K562 (cell line): ENCODE measurements at regions not wholly inside any gene's neighbourhood (a gene's known extent, or its start where the extent isn't known, plus 50 kb on each side); places are given as distances from the start of the nearest gene placed in this dataset.

Source experiments
- ATAC-seq: fragments of 200-7000 bp; cut with Tn5 transposase; 3 replicates; pipeline ENCODE4 v1.9.1; 2020; ENCODE audit warnings: moderate library complexity
- BruUV-seq: library from RNA; stranded (reverse); fragments of 400-500 nt; replicated peaks from 2 replicates; lab custom pipeline; 2021; lab: Mats Ljungman, UMichigan
- CTCF ChIA-PET: fragments of 300-600 bp; formaldehyde crosslinking; extraction: SDS; loops from one replicate; lab custom pipeline; 2021; ENCODE audit warnings: low intra/inter-chr PET ratio; lab: Yijun Ruan, JAX
- POLR2A ChIA-PET: fragments of 300-600, 350-650 bp; sonication (Branson Sonifier 250); formaldehyde crosslinking; extraction: SDS; loops from one replicate; lab custom pipeline; 2021; ENCODE audit warnings: antibody characterized with exemption, inconsistent platforms; lab: Yijun Ruan, JAX
- DNase-seq, 4 experiments: peaks; one replicate each; pipeline versions ENCODE4 v3.0.0 to v3.0.0-alpha.2; 2011 to 2018; ENCODE audit warnings: low spot score in 3 of 4, mixed read lengths in 3 of 4; ENCODE audit errors: extremely low read depth in 1 of 4
- FAIRE-seq: peaks from 2 replicates; lab custom pipeline; 2011; peaks lifted over from hg19 to GRCh38; lab: Jason Lieb, UNC
- H2AFZ ChIP-seq: 2 replicates; pipeline ENCODE4 v1.6.0; 2011; ENCODE audit warnings: low read depth, low read length, control low read depth, inconsistent platforms
- H3K27ac ChIP-seq: fragments of 200-600 bp; 3 replicates; pipeline ENCODE4 v1.8.0; 2011; ENCODE audit warnings: low read depth, mild to moderate bottlenecking, control low read depth, inconsistent platforms, low read length, moderate library complexity, mixed read lengths; ENCODE audit errors: extremely low read depth
- H3K27me3 ChIP-seq, 2 experiments: fragments of 300-600 bp in 1 of 2; 2 replicates in 1 of 2; 3 replicates in 1 of 2; pipeline versions ENCODE4 v1.6.0 to v1.8.0; 2011; ENCODE audit warnings: inconsistent platforms in 2 of 2, low read length in 2 of 2, mild to moderate bottlenecking in 1 of 2, mixed read lengths in 1 of 2, moderate library complexity in 1 of 2; ENCODE audit not compliant: control insufficient read depth in 2 of 2, insufficient read depth in 2 of 2
- H3K36me3 ChIP-seq: fragments of 300-600 bp; 3 replicates; pipeline ENCODE4 v1.8.0; 2011; ENCODE audit warnings: mild to moderate bottlenecking, low read length, inconsistent platforms; ENCODE audit not compliant: control insufficient read depth, insufficient read depth
- H3K4me1 ChIP-seq, 2 experiments: fragments of 200-600 bp in 1 of 2; replicated peaks in 1 of 2; 2 replicates in 1 of 2; 3 replicates in 1 of 2; pipeline versions ENCODE4 v1.5.1 to v1.8.0; 2011; ENCODE audit warnings: inconsistent platforms in 2 of 2, low read length in 2 of 2, mild to moderate bottlenecking in 1 of 2, mixed read lengths in 1 of 2, moderate library complexity in 1 of 2; ENCODE audit not compliant: control insufficient read depth in 2 of 2, insufficient read depth in 2 of 2
- H3K4me2 ChIP-seq: 2 replicates; pipeline ENCODE4 v1.6.1; 2011; ENCODE audit warnings: low read length, control low read depth, inconsistent platforms, mixed read lengths; ENCODE audit not compliant: insufficient read depth
- H3K4me3 ChIP-seq: fragments of 200-600 bp; sonication (generic), shearing (Covaris generic); 2 replicates; pipeline ENCODE4 v1.5.1; 2016; ENCODE audit warnings: control low read depth, inconsistent platforms
- H3K79me2 ChIP-seq: fragments of 200-600 bp; 3 replicates; pipeline ENCODE4 v1.8.0; 2011; ENCODE audit warnings: low read length, inconsistent platforms; ENCODE audit not compliant: control insufficient read depth, insufficient read depth
- H3K9ac ChIP-seq, 2 experiments: 2 replicates each; pipeline versions ENCODE4 v1.6.0 to v1.6.1; 2011; ENCODE audit warnings: low read depth in 2 of 2, low read length in 2 of 2, control low read depth in 1 of 2, inconsistent platforms in 1 of 2, mild to moderate bottlenecking in 1 of 2, mixed read lengths in 1 of 2; ENCODE audit not compliant: insufficient read depth in 1 of 2
- H3K9me1 ChIP-seq: one replicate; pipeline ENCODE4 v1.6.0; 2011; ENCODE audit warnings: inconsistent platforms, mild to moderate bottlenecking, low read length, moderate library complexity; ENCODE audit not compliant: control insufficient read depth, insufficient read depth
- H3K9me3 ChIP-seq: replicated peaks from 2 replicates; pipeline ENCODE4 v1.5.1; 2011; ENCODE audit warnings: low read depth, low read length, inconsistent platforms; ENCODE audit not compliant: control insufficient read depth, insufficient read depth
- H4K20me1 ChIP-seq: replicated peaks from 2 replicates; pipeline ENCODE4 v1.6.1; 2011; ENCODE audit warnings: low read length, inconsistent platforms, mixed read lengths; ENCODE audit not compliant: control insufficient read depth, insufficient read depth
- BHLHE40 ChIP-seq: IDR thresholded peaks from 2 replicates; pipeline ENCODE4 v1.6.1; 2011; ENCODE audit warnings: low read length, improper control_type of control experiment
- CBFB ChIP-seq: sonication (generic); formaldehyde crosslinking; IDR thresholded peaks from 2 replicates; pipeline ENCODE4 v1.4.0; 2020; ENCODE audit warnings: mild to moderate bottlenecking, missing genetic modification reagents
- CCNT2 ChIP-seq: IDR thresholded peaks from 2 replicates; pipeline ENCODE4 v1.6.1; 2011; ENCODE audit warnings: borderline replicate concordance, low read depth, mild to moderate bottlenecking, moderate library complexity, mixed read lengths, low read length; ENCODE audit not compliant: insufficient read length; ENCODE audit errors: extremely low read depth
- DIDO1 ChIP-seq: fragments of 450-650 bp; IDR thresholded peaks from 2 replicates; pipeline ENCODE4 v1.6.1; 2016; ENCODE audit warnings: low read depth, missing biosample characterization, missing genetic modification characterization
- DPF2 ChIP-seq: fragments of 450-650 bp; IDR thresholded peaks from 2 replicates; pipeline ENCODE4 v1.6.1; 2016
- EP300 ChIP-seq: IDR thresholded peaks from 2 replicates; pipeline ENCODE4 v1.6.1; 2012; ENCODE audit warnings: low read length, improper control_type of control experiment
- ETS2 ChIP-seq: IDR thresholded peaks from 2 replicates; pipeline ENCODE4 v1.6.1; 2016; ENCODE audit warnings: borderline replicate concordance, missing genetic modification characterization, mild to moderate bottlenecking, moderate library complexity, missing compliant biosample characterization; ENCODE audit not compliant: poor library complexity, severe bottlenecking
- FOXJ2 ChIP-seq: fragments of 200-800 bp; sonication (Bioruptor generic); IDR thresholded peaks from 2 replicates; pipeline ENCODE4 v1.6.1; 2016; ENCODE audit warnings: missing genetic modification characterization, missing compliant biosample characterization
- NFYB ChIP-seq: IDR thresholded peaks from 2 replicates; pipeline ENCODE4 v1.6.1; 2011; ENCODE audit warnings: mild to moderate bottlenecking, moderate library complexity; ENCODE audit not compliant: insufficient read length; ENCODE audit errors: extremely low read depth
- PHB2 ChIP-seq: fragments of 450-650 bp; IDR thresholded peaks from 2 replicates; pipeline ENCODE4 v1.6.1; 2017; ENCODE audit warnings: low read depth
- SMAD2 ChIP-seq: fragments of 150-350 bp; IDR thresholded peaks from 2 replicates; pipeline ENCODE4 v1.6.1; 2014; ENCODE audit warnings: low read depth, mild to moderate bottlenecking, low read length
- SOX6 ChIP-seq: fragments of 450-650 bp; IDR thresholded peaks from 2 replicates; pipeline ENCODE4 v1.6.1; 2014; ENCODE audit warnings: mild to moderate bottlenecking
- TAL1 ChIP-seq: fragments of 450-650 bp; IDR thresholded peaks from 2 replicates; pipeline ENCODE4 v1.6.1; 2016; ENCODE audit warnings: mild to moderate bottlenecking
- XRCC4 ChIP-seq: IDR thresholded peaks from one replicate; pipeline ENCODE4 v1.6.1; 2011; ENCODE audit not compliant: insufficient read depth, insufficient read length; ENCODE audit errors: extremely low read depth
- ZFX ChIP-seq: sonication (generic); formaldehyde crosslinking; IDR thresholded peaks from 2 replicates; pipeline ENCODE4 v1.8.0; 2022; ENCODE audit warnings: mild to moderate bottlenecking, missing genetic modification reagents, moderate library complexity
- ZKSCAN8 ChIP-seq: fragments of 200-800 bp; sonication (Bioruptor generic); IDR thresholded peaks from 2 replicates; pipeline ENCODE4 v1.6.1; 2016; ENCODE audit warnings: missing genetic modification characterization, missing compliant biosample characterization
- ZZZ3 ChIP-seq: fragments of 450-650 bp; IDR thresholded peaks from 2 replicates; pipeline ENCODE4 v1.6.1; 2016; ENCODE audit warnings: antibody characterized with exemption, mild to moderate bottlenecking, moderate library complexity
- WGBS: fragments of 100-300 bp; shearing (Covaris generic); methylation state at CpG from one replicate; pipeline ENCODE4 v1.1.6; 2016; ENCODE audit warnings: low coverage, mixed read lengths; ENCODE audit not compliant: insufficient coverage; ENCODE audit errors: missing lambda C conversion rate; 5-methylcytosine and 5-hydroxymethylcytosine counted together
- in situ Hi-C: fragments of 300-500 bp; cut with MboI; formaldehyde crosslinking; loops from 4 replicates; pipeline ENCODE4 v1.15.0; 2018; ENCODE audit warnings: inconsistent platforms, mixed read lengths
- intact Hi-C: fragments of 100-400 bp; cut with micrococcal nuclease; formaldehyde crosslinking; loops from 2 replicates; pipeline ENCODE4 v1.14.2; 2022
- TF ChIP-seq, protein P1 (sequence below), 2 experiments: fragments of 450-650 bp; IDR thresholded peaks; 2 replicates each; pipeline ENCODE4 v1.6.1; 2016; ENCODE audit warnings: mild to moderate bottlenecking in 2 of 2, borderline replicate concordance in 1 of 2, low read depth in 1 of 2, moderate library complexity in 1 of 2

DNA sequence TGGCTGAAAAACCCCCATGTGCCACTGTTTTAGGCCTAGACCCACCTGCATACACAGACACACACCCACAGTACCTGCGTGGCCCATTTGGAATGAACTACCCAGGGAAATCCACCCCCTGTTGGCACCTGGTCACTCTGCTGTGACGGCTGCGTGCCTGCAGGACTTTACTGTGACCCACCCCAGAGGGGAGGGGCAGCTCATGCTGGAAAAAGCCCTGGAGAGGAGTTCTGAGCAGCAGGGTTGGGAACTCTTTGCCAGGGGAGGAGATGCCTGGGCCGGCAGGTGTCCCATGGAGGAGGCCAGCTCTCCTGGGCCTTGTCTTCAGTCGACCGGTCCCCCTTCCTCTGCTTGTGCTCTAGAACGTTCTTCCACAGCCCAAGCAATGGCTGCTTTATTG lies 87.3 kb upstream of the CSF3R start:
- H4K20me1 ChIP-seq = peaks cover 9% of the 10 kb centered on the region; the same call in 1 of the 2 replicates
- H3K9me3 ChIP-seq = no peaks in the 10 kb centered on the region
- peaks cover 4 to 62% of the 10 kb centered on the region in 2 experiments; a peak in 3 of 5 replicates for H3K27me3 ChIP-seq
- FAIRE-seq = no peak
- peaks cover 0 to 3% of the 10 kb centered on the region in 2 experiments; a peak in 2 of 5 replicates for H3K4me1 ChIP-seq
- CTCF ChIA-PET = no interaction called here
- in situ Hi-C loops = no loop called here
- H3K79me2 ChIP-seq = no peaks in the 10 kb centered on the region
- TF ChIP-seq ZKSCAN8 (CRISPR knock-in tag) (no peak), DPF2 (no peak), SMAD2 (no peak), PHB2 (no peak), ETS2 (tag) (no peak), DIDO1 (tag) (no peak), BHLHE40 (no peak), ZZZ3 (no peak), CBFB (CRISPR knock-in tag) (no peak), FOXJ2 (tag) (no peak), SOX6 (no peak), CCNT2 (no peak), NFYB (no peak), ZFX (CRISPR knock-in tag) (no peak), XRCC4 (no peak), EP300 (no peak), TAL1 (no peak)
- TF ChIP-seq, protein P1, sequence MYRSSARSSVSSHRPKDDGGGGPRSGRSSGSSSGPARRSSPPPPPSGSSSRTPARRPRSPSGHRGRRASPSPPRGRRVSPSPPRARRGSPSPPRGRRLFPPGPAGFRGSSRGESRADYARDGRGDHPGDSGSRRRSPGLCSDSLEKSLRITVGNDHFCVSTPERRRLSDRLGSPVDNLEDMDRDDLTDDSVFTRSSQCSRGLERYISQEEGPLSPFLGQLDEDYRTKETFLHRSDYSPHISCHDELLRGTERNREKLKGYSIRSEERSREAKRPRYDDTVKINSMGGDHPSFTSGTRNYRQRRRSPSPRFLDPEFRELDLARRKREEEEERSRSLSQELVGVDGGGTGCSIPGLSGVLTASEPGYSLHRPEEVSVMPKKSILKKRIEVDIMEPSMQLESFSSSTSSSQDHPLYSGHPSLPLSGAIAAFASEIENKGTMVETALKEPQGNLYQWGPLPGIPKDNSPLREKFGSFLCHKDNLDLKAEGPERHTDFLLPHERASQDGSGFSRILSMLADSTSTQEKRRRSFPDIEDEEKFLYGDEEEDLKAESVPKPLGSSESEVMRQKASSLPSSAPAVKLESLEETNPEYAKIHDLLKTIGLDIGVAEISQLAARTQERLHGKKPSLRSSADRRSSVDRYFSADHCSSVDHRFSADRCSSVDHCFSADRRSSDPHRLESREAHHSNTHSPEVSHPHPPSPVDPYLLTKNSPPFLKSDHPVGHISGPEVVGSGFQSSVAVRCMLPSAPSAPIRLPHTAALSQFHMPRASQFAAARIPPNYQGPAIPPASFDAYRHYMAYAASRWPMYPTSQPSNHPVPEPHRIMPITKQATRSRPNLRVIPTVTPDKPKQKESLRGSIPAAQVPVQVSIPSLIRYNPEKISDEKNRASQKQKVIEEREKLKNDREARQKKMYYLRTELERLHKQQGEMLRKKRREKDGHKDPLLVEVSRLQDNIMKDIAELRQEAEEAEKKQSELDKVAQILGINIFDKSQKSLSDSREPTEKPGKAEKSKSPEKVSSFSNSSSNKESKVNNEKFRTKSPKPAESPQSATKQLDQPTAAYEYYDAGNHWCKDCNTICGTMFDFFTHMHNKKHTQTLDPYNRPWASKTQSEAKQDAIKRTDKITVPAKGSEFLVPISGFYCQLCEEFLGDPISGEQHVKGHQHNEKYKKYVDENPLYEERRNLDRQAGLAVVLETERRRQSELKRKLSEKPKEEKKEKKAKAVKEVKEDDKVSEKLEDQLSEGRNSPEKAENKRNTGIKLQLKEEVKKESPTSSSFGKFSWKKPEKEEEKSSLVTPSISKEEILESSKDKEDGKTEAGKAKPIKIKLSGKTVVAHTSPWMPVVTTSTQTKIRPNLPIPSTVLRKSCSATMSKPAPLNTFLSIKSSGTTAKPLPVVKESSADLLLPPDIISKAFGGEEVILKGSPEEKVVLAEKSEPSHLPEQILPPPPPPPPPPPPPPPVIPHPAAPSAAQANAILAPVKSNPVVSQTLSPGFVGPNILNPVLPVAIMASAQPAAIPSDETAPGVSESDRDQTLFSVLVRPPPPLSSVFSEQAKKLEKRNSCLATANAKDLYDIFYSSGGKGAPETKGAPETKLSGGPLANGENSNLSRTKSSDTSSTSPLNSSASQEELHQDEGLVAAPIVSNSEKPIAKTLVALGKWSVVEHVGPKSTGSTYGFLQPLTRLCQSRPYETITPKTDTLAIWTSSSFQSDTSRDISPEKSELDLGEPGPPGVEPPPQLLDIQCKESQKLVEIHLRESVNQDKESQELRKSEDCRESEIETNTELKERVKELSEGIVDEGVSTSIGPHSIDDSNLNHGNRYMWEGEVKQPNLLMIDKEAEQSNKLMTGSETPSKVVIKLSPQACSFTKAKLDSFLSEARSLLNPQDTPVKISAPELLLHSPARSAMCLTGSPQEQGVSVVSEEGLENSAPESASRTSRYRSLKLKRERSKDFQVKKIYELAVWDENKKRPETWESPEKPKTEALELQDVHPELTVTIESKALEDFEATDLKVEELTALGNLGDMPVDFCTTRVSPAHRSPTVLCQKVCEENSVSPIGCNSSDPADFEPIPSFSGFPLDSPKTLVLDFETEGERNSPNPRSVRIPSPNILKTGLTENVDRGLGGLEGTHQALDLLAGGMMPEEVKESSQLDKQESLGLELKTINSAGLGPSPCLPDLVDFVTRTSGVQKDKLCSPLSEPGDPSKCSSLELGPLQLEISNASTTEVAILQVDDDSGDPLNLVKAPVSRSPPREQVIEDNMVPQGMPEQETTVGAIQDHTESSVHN (IDR thresholded peaks at IDR 0.05; ENCODE audit: borderline replicate concordance in 1 of 2, low read depth in 1 of 2) = no peak
- H3K36me3 ChIP-seq = no peaks in the 10 kb centered on the region
- no peaks in the 10 kb centered on the region for H3K9me1 ChIP-seq
- intact Hi-C loops = loop anchor here (10.0 kb wide), 1 partner anchor 755 kb away; no protein-coding TSS in a partner anchor
- H3K9ac ChIP-seq = no peak overlapping the region
- DNase-seq = no peak
- no TSS peak for BruUV-seq
- no peak overlapping the region for H2AFZ ChIP-seq
- POLR2A ChIA-PET = interaction anchor here (0.7 to 1.7 kb wide), 3 partner anchors 11 to 1164 kb away, joined by 3 to 6 read pairs (median 3); no protein-coding TSS in a partner anchor
- 2% methylated on average over 7 of the region's 7 CpGs for WGBS
- H3K4me2 ChIP-seq = no peak overlapping the region
- H3K4me3 ChIP-seq = no peak overlapping the region
- no peak; the same call in 2 of the 3 replicates for ATAC-seq
- H3K27ac ChIP-seq = no peak overlapping the region
